Natural killer cell (primary cell): ENCODE measurements at regions not wholly inside any gene's neighbourhood (a gene's known extent, or its start where the extent isn't known, plus 50 kb on each side); places are given as distances from the start of the nearest gene placed in this dataset.

Experiments
- ATAC-seq, 3 donors: fragments of 150-1000 bp in 2 of 3; fragments of 200-7000 bp in 1 of 3; cut with Tn5 transposase; 1 replicate in 1 of 3; 2 replicates in 2 of 3; pipeline ENCODE4 v1.10.0; 2021; ENCODE audit warnings: mild to moderate bottlenecking in 2 of 3, moderate library complexity in 2 of 3
- DNase-seq, 2 donors: peaks; one replicate each; pipeline versions ENCODE4 v3.0.0 to v3.0.0-alpha.2; 2013 to 2021; ENCODE audit warnings: mixed read lengths in 1 of 2
- H3K27ac ChIP-seq: one replicate; pipeline ENCODE4 v1.5.1; 2013; ENCODE audit warnings: mild to moderate bottlenecking, low read length
- H3K27me3 ChIP-seq: one replicate; pipeline ENCODE4 v1.6.1; 2013; ENCODE audit warnings: low read length; ENCODE audit not compliant: control insufficient read depth, insufficient read depth
- H3K36me3 ChIP-seq: one replicate; pipeline ENCODE4 v1.6.1; 2013; ENCODE audit warnings: low read length; ENCODE audit not compliant: control insufficient read depth, insufficient read depth
- H3K4me1 ChIP-seq: one replicate; pipeline ENCODE4 v1.6.1; 2013; ENCODE audit warnings: low read length; ENCODE audit not compliant: control insufficient read depth, insufficient read depth
- H3K4me3 ChIP-seq: one replicate; pipeline ENCODE4 v1.5.1; 2013; ENCODE audit warnings: low read length
- H3K9me3 ChIP-seq: one replicate; pipeline ENCODE4 v1.6.1; 2013; ENCODE audit warnings: low read length; ENCODE audit not compliant: control insufficient read depth, insufficient read depth
- H3K27ac Mint-ChIP-seq, 2 donors: one replicate each; pipeline ENCODE4 v1.8.0; 2022; ENCODE audit warnings: mild to moderate bottlenecking in 2 of 2, mixed read lengths in 2 of 2, moderate library complexity in 1 of 2
- H3K27me3 Mint-ChIP-seq, 2 donors: one replicate each; pipeline ENCODE4 v1.8.0; 2022; ENCODE audit warnings: low read depth in 2 of 2, mixed read lengths in 2 of 2
- H3K36me3 Mint-ChIP-seq: one replicate; pipeline ENCODE4 v1.8.0; 2022; ENCODE audit warnings: mixed read lengths
- H3K4me1 Mint-ChIP-seq, 2 donors: one replicate each; pipeline ENCODE4 v1.8.0; 2022; ENCODE audit warnings: mixed read lengths in 2 of 2
- H3K4me3 Mint-ChIP-seq: one replicate; pipeline ENCODE4 v1.8.0; 2022; ENCODE audit warnings: mild to moderate bottlenecking, moderate library complexity, mixed read lengths
- H3K9me3 Mint-ChIP-seq, 2 donors: one replicate each; pipeline ENCODE4 v1.8.0; 2022; ENCODE audit warnings: mixed read lengths in 2 of 2
- WGBS: methylation state at CpG from one replicate; pipeline ENCODE4 v1.1.7; 2013; ENCODE audit warnings: missing lambda C conversion rate; ENCODE audit not compliant: insufficient coverage; 5-methylcytosine and 5-hydroxymethylcytosine counted together
- intact Hi-C: fragments of 100-400 bp; cut with micrococcal nuclease; formaldehyde crosslinking; loops from one replicate; pipeline ENCODE4 v1.14.2; 2022
- TF ChIP-seq, protein P1 (sequence below): fragments of 200-600 bp; IDR thresholded peaks from one replicate; pipeline ENCODE4 v1.8.0; 2022; ENCODE audit warnings: antibody characterized with exemption

DNA sequence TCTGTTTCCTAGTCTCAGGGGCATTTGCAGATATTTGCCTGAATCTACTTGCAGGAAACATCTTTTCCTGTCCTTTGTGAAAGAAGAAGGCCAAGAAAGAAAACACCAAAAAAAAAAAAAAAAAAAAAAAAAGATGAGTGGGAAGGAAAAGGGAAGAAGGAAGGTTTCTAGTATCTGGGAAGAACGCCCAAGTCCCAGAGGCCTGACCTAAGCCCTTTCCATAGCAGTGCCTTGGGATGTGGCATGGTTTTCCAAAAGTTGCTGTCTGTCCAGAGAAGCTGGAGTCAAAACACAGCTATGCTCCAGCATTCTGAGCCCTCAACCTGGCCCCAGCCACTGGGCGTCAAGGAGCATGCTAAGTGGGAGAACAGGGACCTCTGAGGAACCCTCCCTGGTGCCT, 123.5 kb downstream of the INHBB start:
- no peaks in the 10 kb centered on the region for H3K4me1 ChIP-seq
- no peak overlapping the region for H3K27ac Mint-ChIP-seq
- DNase-seq (no peak), ATAC-seq (no peak)
- H3K4me1 Mint-ChIP-seq, result no peaks in the 10 kb centered on the region
- TF ChIP-seq, protein P1, sequence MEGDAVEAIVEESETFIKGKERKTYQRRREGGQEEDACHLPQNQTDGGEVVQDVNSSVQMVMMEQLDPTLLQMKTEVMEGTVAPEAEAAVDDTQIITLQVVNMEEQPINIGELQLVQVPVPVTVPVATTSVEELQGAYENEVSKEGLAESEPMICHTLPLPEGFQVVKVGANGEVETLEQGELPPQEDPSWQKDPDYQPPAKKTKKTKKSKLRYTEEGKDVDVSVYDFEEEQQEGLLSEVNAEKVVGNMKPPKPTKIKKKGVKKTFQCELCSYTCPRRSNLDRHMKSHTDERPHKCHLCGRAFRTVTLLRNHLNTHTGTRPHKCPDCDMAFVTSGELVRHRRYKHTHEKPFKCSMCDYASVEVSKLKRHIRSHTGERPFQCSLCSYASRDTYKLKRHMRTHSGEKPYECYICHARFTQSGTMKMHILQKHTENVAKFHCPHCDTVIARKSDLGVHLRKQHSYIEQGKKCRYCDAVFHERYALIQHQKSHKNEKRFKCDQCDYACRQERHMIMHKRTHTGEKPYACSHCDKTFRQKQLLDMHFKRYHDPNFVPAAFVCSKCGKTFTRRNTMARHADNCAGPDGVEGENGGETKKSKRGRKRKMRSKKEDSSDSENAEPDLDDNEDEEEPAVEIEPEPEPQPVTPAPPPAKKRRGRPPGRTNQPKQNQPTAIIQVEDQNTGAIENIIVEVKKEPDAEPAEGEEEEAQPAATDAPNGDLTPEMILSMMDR, result no peak
- no peaks in the 10 kb centered on the region for H3K9me3 ChIP-seq
- no peaks in the 10 kb centered on the region for H3K36me3 Mint-ChIP-seq
- H3K4me3 ChIP-seq, result no peak overlapping the region
- no peaks in the 10 kb centered on the region for H3K27me3 ChIP-seq
- H3K27me3 Mint-ChIP-seq, result peaks cover 0 to 3% of the 10 kb centered on the region in 2 donors
- no peaks in the 10 kb centered on the region for H3K36me3 ChIP-seq
- H3K27ac ChIP-seq, result no peak overlapping the region
- no peak overlapping the region for H3K4me3 Mint-ChIP-seq
- 72% methylated on average over 2 of the region's 2 CpGs for WGBS
- no peaks in the 10 kb centered on the region for H3K9me3 Mint-ChIP-seq
- intact Hi-C loops, result no loop called here

DNA sequence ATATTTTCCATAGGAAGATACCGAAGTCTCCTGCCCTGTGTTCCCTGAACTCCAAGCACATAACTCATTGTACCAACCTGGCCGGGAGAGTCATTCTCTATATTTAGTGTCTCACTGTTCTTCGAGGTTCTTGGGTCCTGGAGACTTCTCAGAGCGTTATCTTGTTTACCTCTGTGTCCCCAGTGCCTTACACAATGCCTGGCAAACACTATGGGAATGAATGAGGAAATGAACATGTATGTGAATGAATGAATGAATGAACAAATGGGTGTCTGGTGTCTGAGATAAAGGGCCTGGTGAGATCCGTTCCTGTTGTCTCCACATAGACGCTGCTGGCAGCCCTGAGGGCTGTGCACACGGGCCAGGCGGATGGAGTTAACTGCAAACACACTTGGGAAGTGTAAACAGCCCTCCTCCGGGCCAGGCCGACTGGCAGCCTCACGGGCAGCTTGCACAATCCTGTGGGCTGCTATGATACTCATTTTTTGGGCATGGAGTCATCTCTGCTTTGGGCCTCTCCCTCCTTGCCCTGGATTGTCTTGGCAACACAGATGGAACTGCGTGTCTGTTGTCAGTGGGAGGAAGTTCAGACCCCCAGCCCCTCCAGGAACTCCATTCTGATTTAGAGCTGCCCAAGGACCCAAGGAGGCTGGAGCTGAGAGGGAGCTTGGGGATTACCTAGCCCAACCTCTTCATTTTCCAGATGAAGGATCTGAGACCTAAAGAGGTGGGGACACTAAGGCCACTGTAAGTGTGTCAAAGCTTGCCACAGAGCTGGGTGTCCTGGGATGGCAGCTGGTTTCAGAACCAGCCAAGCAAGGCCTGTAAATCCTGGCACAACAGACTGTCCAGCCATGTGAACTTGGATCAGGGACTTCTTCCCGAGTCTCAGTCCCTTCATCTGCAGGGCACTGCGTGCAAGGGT, 124.4 kb downstream of the INHBB start:
- Mint-ChIP-seq H3K27ac (no peak overlapping the region), H3K9me3 (no peaks in the 10 kb centered on the region), H3K4me1 (no peaks in the 10 kb centered on the region), H3K27me3 (peaks cover 0 to 3% of the 10 kb centered on the region in 2 donors), H3K36me3 (no peaks in the 10 kb centered on the region), H3K4me3 (no peak overlapping the region)
- Histone ChIP-seq H3K4me3 (no peak overlapping the region), H3K27ac (no peak overlapping the region), H3K36me3 (no peaks in the 10 kb centered on the region), H3K9me3 (no peaks in the 10 kb centered on the region), H3K27me3 (no peaks in the 10 kb centered on the region), H3K4me1 (no peaks in the 10 kb centered on the region)
- DNase-seq (no peak), ATAC-seq (peak in 1 of 3 donors; percentile 18)
- 76% methylated on average over 13 of the region's 14 CpGs for WGBS
- TF ChIP-seq, protein P1, result no peak
- intact Hi-C loops, result no loop called here

DNA sequence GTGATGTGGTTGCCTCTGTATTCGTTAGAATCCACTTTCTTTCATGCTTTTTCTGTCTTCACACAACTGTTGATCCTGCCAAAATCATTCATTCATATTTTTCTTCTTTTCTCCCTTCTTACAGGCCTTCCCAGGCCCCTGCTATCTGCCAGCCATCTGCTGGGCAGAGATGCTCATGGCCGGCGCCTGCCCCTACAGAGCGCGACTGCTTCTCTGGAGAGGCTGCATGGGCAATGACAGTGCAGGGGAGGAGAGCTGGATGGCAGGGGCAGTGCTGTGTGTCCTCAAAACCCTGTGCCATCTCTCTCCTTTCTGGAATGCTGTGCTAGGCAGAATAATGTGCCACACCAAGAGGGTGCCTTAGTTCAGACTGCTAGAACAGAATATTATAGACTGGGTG, 125.2 kb downstream of the INHBB start:
- DNase-seq (no peak), ATAC-seq (no peak)
- no peaks in the 10 kb centered on the region for H3K4me1 ChIP-seq
- Mint-ChIP-seq H3K27me3 (peaks cover 0 to 5% of the 10 kb centered on the region in 2 donors), H3K36me3 (no peaks in the 10 kb centered on the region), H3K4me1 (no peaks in the 10 kb centered on the region), H3K27ac (no peak overlapping the region), H3K4me3 (no peak overlapping the region), H3K9me3 (no peaks in the 10 kb centered on the region)
- intact Hi-C loops, result no loop called here
- WGBS, result 88% methylated on average over 5 of the region's 5 CpGs
- TF ChIP-seq, protein P1, result no peak
- H3K36me3 ChIP-seq, result no peaks in the 10 kb centered on the region
- no peaks in the 10 kb centered on the region for H3K9me3 ChIP-seq
- no peaks in the 10 kb centered on the region for H3K27me3 ChIP-seq
- H3K4me3 ChIP-seq, result no peak overlapping the region
- H3K27ac ChIP-seq, result no peak overlapping the region

DNA sequence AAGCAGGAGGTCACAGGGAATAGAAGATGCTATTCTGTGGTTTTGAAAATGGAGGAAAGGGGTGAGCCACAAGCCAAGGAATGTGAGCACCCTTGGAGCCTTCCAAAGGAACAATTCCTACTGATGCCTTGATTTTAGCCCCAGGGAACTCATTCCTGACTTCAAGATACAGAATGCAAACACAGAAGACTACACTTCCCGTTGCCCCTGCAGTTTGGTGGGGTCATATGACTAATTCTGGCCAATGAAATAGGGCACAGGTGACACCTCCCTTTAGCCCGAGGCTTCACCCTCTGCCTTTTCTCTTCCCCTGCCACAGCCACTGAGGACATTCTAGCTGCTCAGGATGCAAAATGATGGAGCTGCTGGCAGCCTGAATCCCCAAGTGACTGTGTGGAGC, 126.1 kb downstream of the INHBB start:
- Mint-ChIP-seq H3K4me1 (no peaks in the 10 kb centered on the region), H3K36me3 (no peaks in the 10 kb centered on the region), H3K4me3 (no peak overlapping the region), H3K27ac (no peak overlapping the region), H3K27me3 (peaks cover 0 to 5% of the 10 kb centered on the region in 2 donors), H3K9me3 (no peaks in the 10 kb centered on the region)
- Histone ChIP-seq H3K36me3 (no peaks in the 10 kb centered on the region), H3K9me3 (no peaks in the 10 kb centered on the region), H3K4me1 (no peaks in the 10 kb centered on the region), H3K4me3 (no peak overlapping the region), H3K27me3 (no peaks in the 10 kb centered on the region), H3K27ac (no peak overlapping the region)
- 43% methylated on average over 2 of the region's 2 CpGs for WGBS
- intact Hi-C loops, result no loop called here
- no peak for ATAC-seq
- DNase-seq, result no peak
- TF ChIP-seq, protein P1, result no peak
